Duodenal mucosa (tissue), 2 donors: ENCODE measurements at regions not wholly inside any gene's neighbourhood (a gene's known extent, or its start where the extent isn't known, plus 50 kb on each side); places are given as distances from the start of the nearest gene placed in this dataset.

Source experiments
- H3K27ac ChIP-seq: one replicate; pipeline ENCODE4 v1.7.0; 2013; ENCODE audit warnings: low read depth, low read length
- H3K27me3 ChIP-seq, 2 donors: one replicate each; pipeline ENCODE4 v1.7.0; 2013; ENCODE audit warnings: low read length in 2 of 2, control low read depth in 1 of 2; ENCODE audit not compliant: insufficient read depth in 2 of 2, control insufficient read depth in 1 of 2
- H3K36me3 ChIP-seq, 2 donors: one replicate each; pipeline ENCODE4 v1.7.0; 2013; ENCODE audit warnings: low read length in 2 of 2, control low read depth in 1 of 2; ENCODE audit not compliant: insufficient read depth in 2 of 2, control insufficient read depth in 1 of 2
- H3K4me1 ChIP-seq, 2 donors: one replicate each; pipeline ENCODE4 v1.7.0; 2013; ENCODE audit warnings: low read length in 2 of 2, control low read depth in 1 of 2; ENCODE audit not compliant: insufficient read depth in 2 of 2, control insufficient read depth in 1 of 2
- H3K4me3 ChIP-seq, 2 donors: one replicate each; pipeline ENCODE4 v1.7.0; 2013; ENCODE audit warnings: low read length in 2 of 2, low read depth in 1 of 2
- H3K9ac ChIP-seq, 2 donors: one replicate each; pipeline ENCODE4 v1.7.0; 2013; ENCODE audit warnings: low read length in 2 of 2, low read depth in 1 of 2
- H3K9me3 ChIP-seq, 2 donors: one replicate each; pipeline ENCODE4 v1.7.0; 2013; ENCODE audit warnings: low read length in 2 of 2, control low read depth in 1 of 2; ENCODE audit not compliant: control insufficient read depth in 1 of 2

GRCh38 chr16:65833171-65833871 is 533.2 kb upstream of the CDH5 start:
- Histone ChIP-seq H3K27me3 (no peaks in the 10 kb centered on the region), H3K9me3 (no peaks in the 10 kb centered on the region), H3K36me3 (no peaks in the 10 kb centered on the region), H3K27ac (no peak overlapping the region), H3K9ac (no peak overlapping the region), H3K4me3 (no peak overlapping the region), H3K4me1 (no peaks in the 10 kb centered on the region)

GRCh38 chr16:65832679-65833078 is 533.8 kb upstream of the CDH5 start:
- H3K4me1 ChIP-seq, result no peaks in the 10 kb centered on the region
- no peaks in the 10 kb centered on the region for H3K9me3 ChIP-seq
- H3K27ac ChIP-seq, result no peak overlapping the region
- no peak overlapping the region for H3K4me3 ChIP-seq
- H3K27me3 ChIP-seq, result no peaks in the 10 kb centered on the region
- no peaks in the 10 kb centered on the region for H3K36me3 ChIP-seq
- no peak overlapping the region for H3K9ac ChIP-seq

- H3K36me3 ChIP-seq, result no peaks in the 10 kb centered on the region
- H3K4me3 ChIP-seq, result no peak overlapping the region
These were observed 534.4 kb upstream of the CDH5 start for GRCh38 chr16:65831903-65832666.

DNA sequence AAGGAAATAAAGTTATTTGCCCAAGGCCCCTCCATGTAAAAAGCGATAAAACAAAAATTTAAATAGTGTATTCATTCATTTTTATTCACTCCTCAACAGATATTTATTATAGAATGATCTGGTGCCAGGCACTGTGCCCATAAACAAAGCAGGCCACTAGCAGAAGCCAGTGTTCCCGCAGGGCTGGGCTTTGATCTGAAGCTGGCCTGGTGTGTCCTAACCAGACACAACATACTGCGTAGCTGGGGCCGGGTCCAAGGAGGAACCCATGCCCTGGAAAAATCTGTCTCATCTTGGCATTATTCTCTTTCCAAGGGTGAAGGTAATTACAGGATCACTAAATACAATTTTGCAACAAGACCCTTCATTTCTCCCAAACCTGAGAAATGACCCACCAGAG is 537.4 kb upstream of the CDH5 start:
- no peaks in the 10 kb centered on the region for H3K9me3 ChIP-seq
- no peak overlapping the region for H3K4me3 ChIP-seq

More at GRCh38 chr16:65831903-65832666, 534.4 kb upstream of the CDH5 start:
- H3K9ac ChIP-seq, result no peak overlapping the region
- H3K9me3 ChIP-seq, result no peaks in the 10 kb centered on the region
- H3K4me1 ChIP-seq, result no peaks in the 10 kb centered on the region
- H3K27ac ChIP-seq, result no peak overlapping the region
- H3K27me3 ChIP-seq, result no peaks in the 10 kb centered on the region

GRCh38 chr16:65828296-65828695 is 538.2 kb upstream of the CDH5 start:
- Histone ChIP-seq H3K4me1 (no peaks in the 10 kb centered on the region), H3K9ac (no peak overlapping the region), H3K4me3 (no peak overlapping the region), H3K9me3 (no peaks in the 10 kb centered on the region), H3K36me3 (no peaks in the 10 kb centered on the region), H3K27me3 (no peaks in the 10 kb centered on the region), H3K27ac (no peak overlapping the region)

More for the DNA sequence above, 537.4 kb upstream of the CDH5 start:
- no peak overlapping the region for H3K27ac ChIP-seq
- H3K4me1 ChIP-seq, result no peaks in the 10 kb centered on the region
- no peaks in the 10 kb centered on the region for H3K27me3 ChIP-seq
- no peak overlapping the region for H3K9ac ChIP-seq
- no peaks in the 10 kb centered on the region for H3K36me3 ChIP-seq

GRCh38 chr16:65827231-65827630 is 539.3 kb upstream of the CDH5 start:
- Histone ChIP-seq H3K36me3 (no peaks in the 10 kb centered on the region), H3K9me3 (no peaks in the 10 kb centered on the region), H3K4me1 (no peaks in the 10 kb centered on the region), H3K27me3 (no peaks in the 10 kb centered on the region), H3K9ac (no peak overlapping the region), H3K4me3 (no peak overlapping the region), H3K27ac (no peak overlapping the region)

- Histone ChIP-seq H3K27ac (no peak overlapping the region), H3K27me3 (no peaks in the 10 kb centered on the region), H3K9ac (no peak overlapping the region), H3K4me1 (no peaks in the 10 kb centered on the region), H3K9me3 (no peaks in the 10 kb centered on the region), H3K4me3 (no peak overlapping the region), H3K36me3 (no peaks in the 10 kb centered on the region)
These were observed 541.2 kb upstream of the CDH5 start for GRCh38 chr16:65825191-65825856.

DNA sequence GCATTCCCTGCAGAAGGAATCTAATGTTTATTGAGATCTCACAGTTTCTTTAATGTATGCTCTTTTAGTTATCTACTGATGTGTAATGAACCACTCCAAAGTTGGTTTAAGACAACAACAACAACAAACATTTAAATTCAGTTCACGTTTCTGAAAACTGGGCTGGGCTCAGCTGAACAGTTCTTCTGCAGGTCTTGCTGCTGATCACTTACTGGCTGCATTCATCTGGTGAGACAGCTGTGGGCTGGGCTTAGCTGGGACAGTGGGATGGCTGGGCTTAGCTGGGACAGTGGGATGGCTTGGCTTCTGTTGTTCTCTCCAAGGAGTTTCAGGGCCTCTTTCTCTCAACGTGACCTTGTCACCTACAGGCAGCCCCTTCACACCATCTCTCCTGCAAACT is 544.3 kb upstream of the CDH5 start:
- Histone ChIP-seq H3K9ac (no peak overlapping the region), H3K4me1 (no peaks in the 10 kb centered on the region), H3K27me3 (no peaks in the 10 kb centered on the region), H3K36me3 (no peaks in the 10 kb centered on the region), H3K4me3 (no peak overlapping the region), H3K27ac (no peak overlapping the region), H3K9me3 (no peaks in the 10 kb centered on the region)

DNA sequence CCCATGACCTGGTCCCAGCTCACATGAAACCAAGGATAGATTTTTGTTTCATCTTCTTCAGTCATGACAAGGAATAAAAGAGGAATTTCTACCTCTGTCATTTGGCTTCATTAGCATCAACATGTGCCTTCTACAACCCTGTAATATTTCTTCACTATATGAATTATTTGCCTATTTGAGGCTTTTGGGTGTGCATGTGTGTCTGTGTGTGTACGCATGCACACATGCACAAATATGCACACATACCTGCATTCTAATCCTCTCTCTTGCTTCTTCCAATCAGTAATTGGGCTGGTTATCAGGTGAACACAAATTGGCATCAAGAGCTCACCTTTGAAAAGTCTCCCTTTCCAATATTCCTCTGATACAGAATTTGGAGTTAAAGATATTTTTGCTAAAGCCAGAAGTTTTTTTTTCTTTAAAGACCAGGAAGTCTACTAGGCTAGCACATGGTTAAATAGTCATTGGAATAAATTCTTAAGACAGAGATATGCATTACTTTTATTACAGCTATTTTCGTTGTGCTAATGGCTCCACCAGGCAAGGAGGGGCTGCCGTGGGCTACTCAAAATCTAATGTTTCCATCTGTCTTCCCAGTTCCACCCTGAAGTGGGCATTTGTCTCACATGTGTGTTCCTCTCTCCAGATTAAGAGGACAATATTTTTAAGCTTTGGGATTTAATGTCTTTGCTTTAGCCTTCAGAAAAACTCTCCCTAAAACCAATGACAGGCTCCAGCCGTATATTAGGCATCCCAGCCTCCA is 547.2 kb upstream of the CDH5 start:
- H3K4me3 ChIP-seq, result no peak overlapping the region
- H3K4me1 ChIP-seq, result no peaks in the 10 kb centered on the region
- H3K36me3 ChIP-seq, result no peaks in the 10 kb centered on the region
- H3K9me3 ChIP-seq, result peaks cover 0 to 3% of the 10 kb centered on the region in 2 donors
- H3K27me3 ChIP-seq, result no peaks in the 10 kb centered on the region
- no peak overlapping the region for H3K27ac ChIP-seq
- H3K9ac ChIP-seq, result no peak overlapping the region
